ENCODE measurements at regions not wholly inside any gene's neighbourhood (a gene's known extent, or its start where the extent isn't known, plus 50 kb on each side); places are given as distances from the start of the nearest gene placed in this dataset.

DNA sequence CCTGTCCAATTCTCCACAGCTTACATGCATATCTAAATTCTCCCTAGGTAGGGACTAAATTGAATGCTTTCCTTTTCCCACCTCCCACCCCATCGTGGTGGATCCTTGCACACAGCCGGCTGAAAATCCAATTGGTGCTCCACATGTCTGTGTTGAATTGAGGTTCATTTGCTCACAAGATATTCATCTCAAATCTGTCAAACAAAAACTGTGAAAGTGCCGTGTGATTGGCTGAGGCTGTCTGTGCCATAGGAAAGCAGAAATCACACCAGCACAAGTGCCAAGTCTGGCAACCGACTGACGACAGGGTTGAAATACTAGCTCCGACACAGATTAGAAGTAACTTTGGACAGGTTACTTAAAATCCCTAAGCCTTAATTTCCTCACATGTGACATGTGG is 823.3 kb downstream of the TDRD15 start:
- no peak for DNase-seq (ENCODE audit: low spot score)

DNA sequence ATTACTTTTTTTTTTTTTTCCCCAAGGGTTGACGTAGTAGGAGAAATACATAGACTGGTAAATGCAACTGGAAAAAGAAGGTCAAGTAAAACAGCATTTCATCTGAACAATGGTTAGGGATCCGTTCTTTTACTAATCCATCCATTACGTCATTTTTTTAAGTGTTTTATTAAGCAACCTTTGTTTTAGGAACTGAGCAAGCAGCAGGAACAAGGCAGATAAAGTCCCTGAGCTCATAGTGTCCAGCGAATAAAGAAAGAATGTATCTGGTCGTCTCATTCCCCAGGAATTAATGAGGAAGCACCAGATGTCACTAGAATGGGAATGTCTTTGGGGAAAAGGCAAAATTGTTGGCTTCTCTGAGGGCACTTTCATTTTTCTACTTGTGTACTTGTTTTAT is 842.4 kb downstream of the TDRD15 start:
- DNase-seq (ENCODE audit: low spot score) = no peak

DNA sequence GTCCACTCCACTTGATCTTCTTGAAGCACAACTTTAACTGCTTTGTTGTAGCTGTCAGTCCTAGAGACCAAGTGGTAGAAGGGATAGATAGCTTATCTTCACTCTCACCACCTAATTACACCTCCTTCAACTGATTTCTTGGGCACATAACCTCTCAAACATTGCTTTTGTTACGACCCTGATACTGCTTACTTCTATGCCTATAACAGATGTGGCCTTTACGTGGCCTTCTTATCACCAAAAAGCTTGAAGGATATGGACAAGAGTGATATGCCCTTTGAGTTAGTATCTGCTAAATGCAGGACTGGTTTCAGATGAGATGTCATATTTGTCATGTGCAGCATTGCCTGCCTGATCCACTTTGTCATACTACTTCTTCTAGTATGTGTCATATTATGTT is 847.2 kb downstream of the TDRD15 start:
- DNase-seq (ENCODE audit: low spot score) = no peak

DNA sequence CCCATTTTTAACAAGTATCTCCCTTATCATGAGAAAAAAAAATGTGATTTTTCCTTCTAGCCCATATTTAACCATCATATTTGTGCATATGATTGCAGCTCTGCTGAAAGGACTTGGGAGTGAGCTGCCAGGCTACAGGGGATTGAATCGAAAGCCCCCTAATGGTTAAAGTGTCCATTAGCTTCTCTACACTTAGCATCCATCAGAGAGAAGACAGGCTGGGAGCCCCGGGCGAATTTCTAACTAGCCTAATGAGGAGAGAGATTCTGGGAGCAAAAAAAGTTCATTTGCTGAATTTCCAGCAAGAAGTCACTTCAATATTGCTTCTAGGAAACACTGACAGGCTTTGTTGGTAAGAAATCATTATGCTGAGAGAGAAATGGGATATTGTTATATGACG is 848.8 kb downstream of the TDRD15 start:
- DNase-seq (ENCODE audit: low spot score) = no peak

DNA sequence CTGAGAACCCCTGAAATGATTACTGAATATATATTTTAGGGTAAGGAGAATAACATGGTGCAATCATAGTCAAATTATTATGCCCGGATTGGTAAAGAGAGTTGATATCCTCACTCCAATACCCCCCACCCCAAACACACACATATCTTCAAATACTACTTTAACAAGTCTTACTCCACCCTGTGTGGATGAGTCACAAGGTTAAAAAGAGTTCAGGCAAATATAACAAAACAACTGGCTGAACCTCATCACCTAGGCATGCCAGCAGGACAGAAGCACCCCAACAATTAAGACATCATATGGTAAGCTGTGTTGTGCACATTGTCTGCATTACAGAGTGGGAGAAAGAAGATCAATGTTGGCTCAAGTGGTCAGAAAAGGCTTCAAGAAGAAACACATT is 857.4 kb downstream of the TDRD15 start:
- DNase-seq (ENCODE audit: low spot score) = no peak

DNA sequence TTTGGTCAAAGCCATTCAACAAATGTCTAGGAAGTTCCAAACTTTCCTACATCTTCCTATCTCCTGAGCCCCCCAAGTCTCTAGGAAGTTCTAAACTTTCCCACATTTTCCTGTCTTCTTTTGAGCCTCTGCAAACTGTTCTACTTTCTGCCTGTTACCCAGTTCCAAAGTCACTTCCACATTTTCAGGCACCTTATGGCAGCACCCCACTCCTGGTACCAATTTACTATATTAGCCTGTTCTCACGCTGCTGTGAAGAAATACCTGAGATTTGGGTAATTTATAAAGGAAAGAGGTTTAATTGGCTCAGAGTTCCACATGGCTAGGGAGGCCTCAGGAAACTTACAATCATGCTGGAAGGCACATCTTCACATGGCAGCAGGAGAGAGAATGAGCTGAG is 869.2 kb downstream of the TDRD15 start:
- no peak for DNase-seq (ENCODE audit: low spot score)

DNA sequence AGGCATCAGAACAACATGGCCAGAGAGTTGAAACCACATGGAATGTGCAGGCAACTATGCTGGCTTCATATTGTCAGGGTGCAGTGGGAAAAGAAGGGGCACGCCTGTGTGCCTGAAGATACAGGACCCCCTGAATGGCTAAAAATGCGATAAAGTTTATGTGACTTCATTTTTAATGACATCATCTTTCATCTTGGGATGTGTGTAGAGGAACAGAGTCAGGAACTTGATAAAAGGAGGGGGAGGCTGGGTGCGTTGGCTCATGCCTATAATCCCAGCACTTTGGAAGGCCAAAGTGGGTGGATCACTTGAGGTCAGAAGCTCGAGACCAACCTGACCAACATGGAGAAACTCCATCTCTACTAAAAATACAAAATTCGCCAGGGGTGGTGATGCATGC is 872.6 kb downstream of the TDRD15 start:
- no peak for DNase-seq (ENCODE audit: low spot score)

DNA sequence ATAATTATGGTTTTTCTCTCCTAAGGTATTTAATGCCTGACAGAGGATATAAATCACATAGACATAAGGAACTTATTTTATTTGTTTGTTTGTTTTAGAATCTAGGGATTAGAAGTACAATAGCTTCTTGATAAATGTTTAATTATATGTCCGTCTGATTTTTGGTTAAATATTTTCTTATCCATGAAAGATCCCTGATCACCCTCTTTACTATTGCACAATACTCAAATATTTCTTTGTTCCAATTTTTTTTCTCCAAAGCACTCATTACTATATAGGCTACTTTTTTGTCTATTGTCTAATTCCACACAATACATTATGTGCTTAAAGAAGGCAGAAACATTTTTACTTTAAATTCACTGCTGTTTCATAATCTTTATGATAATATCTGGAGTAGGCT is 875.8 kb downstream of the TDRD15 start:
- DNase-seq (ENCODE audit: low spot score) = no peak

DNA sequence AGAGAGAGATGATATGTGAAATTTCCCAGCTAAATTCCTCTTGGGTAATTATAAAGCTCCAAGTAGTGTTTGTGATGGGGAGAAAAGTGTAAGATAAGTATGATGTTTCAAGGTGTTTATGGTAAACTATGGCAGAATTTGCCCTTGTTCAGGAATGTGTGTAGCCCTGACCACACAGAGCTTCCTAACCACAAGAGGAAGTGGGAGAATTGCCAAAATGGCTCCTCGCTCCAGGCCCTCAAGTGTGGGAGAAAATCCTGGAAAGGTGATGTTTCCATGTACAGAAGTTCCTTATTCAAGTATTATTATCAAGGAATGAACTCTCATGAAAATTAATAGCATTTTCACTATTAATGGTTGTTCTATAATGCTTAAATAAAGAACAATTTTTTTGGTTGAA is 878.3 kb downstream of the TDRD15 start:
- no peak for DNase-seq (ENCODE audit: low spot score)

DNA sequence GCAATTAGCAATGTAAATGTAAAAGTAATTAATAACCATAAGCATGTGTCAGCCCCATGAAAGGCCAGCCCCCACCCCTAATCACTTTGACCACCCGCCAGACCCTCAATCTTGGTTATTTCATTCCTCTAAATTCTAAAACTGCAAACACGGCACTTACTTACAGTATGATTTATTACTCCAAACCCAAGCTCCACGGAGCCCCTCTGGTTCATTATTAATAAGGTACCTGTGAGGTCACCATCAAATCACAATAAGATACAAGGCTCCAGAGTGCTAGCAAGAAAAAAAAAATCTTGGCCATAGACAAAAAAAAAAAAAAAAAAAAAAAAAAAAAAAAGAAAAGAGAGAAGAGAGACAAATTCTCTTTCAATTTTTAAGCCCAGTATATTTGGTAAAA is 879.5 kb downstream of the TDRD15 start:
- no peak for DNase-seq (ENCODE audit: low spot score)

DNA sequence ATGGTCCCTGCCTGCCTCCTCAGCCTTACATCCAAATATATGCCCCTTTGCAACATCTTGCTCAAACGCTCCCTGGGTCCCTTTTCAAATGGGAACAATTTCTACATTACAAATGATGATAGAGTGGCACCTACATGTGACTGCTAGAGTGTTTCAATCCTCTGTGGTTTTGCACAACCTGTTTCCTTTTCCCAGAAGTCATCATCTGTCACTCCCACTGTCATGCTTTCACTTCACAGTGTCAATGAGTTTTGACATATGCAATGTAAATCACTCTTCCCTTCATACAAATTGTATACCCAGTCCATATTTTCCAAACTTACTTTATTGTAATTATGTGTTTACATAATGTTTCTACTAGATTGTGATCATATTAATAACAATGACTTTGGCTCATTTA is 887.3 kb downstream of the TDRD15 start:
- no peak for DNase-seq (ENCODE audit: low spot score)

DNA sequence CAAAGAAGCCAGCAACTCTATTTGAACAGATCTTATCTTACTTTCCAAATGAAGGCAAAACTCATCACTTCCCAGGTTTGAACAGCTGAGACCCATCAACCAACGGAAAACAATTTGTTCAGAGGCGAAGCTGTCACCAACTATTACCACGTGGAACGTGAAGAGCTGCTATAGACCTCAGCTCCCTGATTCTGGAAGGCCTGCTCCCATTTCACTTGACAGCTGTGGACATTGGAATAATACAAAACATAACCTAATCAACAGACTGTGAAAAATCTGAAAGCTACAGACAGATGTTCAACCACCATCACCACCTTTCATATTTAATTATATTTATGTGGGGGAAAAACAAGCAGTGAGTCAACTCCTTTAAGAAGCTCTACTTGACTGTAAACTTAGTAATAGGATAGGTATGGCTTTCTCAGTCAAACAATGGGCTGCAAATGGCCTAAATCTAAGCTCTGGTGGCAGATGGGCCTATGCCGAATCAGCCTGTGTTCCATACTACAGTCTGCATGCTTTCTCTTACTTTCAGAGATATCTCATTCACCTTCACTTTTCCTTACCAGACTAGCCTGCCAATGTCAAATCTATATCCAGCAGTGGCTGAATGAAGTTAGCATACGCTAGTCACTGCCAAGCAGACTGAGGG is 896.4 kb downstream of the TDRD15 start:
- no peak for DNase-seq (ENCODE audit: low spot score)

DNA sequence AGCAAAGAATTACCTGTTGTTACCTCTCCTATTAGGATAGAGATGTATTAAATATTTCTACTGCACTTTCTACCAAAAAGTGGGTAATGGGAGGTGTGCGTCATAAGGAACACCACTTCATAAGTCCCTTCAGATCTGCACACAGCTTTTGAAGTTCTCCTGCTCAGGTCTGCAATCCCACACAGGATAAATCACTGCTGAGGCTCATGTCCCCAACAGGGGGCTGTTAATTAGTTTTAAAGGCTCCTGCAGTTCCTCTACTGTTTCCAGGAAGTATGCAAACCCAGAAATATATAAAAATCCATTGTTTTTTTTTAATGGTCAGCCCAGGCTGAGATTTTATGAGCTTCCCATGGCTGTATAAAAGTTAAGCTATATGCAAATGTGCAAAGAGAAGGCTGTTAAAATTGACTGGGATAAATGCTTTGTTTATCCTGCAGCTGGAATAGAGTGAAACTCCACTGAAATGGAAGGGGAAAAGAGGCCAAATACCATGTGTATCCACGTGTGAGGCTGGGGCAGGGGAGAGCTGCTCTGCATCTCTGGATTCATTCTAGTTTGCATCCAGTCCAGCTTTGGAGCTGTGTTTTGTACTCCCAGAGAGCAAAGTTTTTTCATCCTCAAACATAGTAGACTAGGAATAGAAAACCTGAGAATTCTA is 903.7 kb downstream of the TDRD15 start:
- no peak for DNase-seq (ENCODE audit: low spot score)

DNA sequence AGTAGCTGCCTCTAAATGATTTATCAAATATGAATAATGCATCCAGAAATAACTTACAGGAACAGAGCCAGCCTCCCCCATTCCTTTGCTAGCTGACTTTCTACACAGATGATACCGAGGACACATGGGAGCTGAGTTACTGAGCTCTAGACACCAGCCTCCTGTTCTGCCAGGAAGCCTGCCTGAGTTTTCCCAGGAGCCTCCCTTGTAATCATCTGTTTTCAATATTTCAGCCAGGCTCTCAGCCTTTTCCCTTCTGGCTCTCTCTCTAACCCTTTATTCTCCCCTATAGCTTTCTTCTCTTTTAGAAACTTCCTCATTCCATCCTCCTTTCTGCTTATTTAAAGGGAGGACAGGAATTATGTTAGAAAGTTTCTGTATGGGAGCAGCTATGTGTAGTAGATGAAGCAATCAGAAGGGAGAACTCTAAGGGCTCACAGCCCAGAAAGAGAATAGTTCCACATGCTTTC is 911.6 kb downstream of the TDRD15 start:
- DNase-seq (ENCODE audit: low spot score) = no peak

DNA sequence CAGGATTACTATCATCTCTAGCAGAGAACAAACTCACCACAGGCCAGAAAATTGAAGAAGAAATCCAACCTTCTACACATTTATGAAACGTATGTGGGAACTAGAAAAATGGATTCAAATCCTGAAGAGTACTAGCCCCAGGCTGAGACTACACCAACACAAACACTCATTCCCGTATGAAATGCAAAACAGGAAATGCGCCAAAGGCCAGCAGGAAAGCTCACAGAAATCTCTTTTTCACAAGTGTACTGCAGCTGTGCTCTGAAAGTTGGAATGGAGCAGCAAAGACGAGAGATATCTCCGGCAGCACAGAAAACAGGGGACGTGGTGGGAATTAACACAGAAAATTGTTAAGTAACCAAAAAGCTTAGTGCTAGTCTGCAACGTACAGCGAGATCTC is 913.5 kb downstream of the TDRD15 start:
- DNase-seq (ENCODE audit: low spot score) = no peak

DNA sequence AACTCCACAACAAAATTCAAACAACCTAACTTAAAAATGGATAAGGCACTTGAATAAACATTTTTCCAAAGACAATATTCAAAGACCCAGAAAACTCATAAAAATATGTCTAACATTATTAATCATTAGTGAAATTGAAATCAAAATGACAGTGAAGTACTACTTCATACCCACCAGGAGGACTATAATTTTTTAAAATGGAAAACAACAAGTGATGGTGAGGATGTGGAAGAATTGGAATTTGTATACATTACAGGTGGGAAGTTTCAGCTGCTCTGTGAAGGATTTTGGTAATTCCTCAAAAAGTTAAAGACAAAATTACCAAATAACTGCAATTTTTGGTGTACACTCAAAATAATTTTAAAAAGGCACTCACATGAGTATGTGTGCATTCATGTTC is 920.0 kb downstream of the TDRD15 start:
- no peak for DNase-seq (ENCODE audit: low spot score)

DNA sequence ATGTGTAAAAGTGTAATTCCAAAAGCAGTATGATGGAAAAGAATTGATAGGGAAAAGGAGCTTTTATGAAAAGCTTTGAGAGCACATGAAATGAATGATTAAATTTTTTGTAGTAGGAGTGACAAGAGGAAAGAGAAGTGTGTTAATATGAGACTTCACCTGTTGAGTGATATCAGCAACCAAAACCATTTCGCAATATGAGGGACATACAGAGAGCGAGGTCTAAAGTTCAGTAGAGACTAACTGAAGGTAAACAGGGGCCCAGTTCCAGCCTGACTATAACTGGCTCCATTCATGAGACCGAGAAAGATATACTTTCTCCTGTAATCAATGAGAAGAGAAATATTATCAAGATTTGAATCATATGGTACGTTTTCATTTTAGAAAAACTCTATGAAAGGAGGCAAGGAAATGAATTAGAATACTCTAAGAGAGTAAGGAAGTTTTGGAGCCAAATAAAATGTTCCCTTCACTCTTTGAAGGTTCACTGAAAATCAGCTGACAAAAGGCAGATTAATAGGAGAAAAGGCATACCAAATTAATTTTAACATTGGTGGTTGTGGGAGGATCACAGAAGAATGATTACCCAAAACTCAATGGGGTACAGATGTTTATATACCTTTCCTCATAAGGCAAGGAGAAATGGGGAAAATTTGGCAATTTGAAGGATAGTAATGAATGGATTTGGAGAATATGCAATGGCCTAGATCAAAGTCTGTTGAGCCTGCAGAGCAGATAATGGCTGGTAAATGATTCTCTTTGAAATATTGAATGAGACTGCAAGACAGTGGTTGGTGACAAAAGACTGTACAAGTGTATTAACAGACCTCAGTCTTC is 932.2 kb downstream of the TDRD15 start:
- DNase-seq (ENCODE audit: low spot score) = no peak

DNA sequence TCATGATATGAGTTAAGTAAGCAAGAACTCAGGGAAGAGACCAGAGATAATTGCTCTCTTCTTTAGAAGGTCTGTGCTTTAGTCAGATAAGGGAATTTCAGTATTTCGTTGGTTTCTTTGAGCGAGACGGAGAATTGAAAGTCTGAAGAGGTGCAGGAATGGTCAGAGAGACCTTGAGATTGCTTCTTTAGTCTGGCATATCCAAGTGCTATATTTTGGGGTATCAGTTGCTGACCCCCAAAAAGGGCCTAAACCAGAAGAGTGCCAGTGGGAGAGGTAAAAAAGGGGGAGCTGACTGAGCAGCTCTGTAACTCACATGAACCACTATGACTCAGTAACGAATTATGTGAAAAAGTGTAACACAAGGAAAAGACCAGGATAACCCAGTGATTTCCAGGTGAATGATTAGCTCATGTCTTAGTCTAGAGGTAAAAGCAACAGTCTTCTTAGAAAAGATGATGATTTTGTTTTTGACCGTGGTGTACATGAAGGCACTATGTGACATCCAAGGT is 932.9 kb downstream of the TDRD15 start:
- DNase-seq (ENCODE audit: low spot score) = no peak

DNA sequence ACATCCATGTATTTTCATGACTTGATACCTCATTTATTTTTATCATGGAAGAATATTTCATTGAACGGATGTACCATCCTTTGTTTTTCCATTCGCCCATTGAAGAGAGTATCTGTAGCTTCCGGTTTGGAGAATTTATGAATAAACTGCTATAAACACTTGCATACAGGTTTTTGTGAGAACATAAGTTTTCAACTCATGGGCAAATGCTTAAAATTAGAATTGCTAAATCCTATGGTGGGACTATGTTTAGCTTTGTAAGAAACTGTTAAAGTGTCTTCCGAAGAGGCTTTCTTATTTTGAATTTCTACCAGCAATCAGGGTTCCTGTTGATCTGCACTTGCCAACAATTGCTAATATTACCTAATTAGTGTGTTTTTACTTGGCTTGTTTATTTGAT is 938.9 kb downstream of the TDRD15 start:
- DNase-seq (ENCODE audit: low spot score) = no peak

DNA sequence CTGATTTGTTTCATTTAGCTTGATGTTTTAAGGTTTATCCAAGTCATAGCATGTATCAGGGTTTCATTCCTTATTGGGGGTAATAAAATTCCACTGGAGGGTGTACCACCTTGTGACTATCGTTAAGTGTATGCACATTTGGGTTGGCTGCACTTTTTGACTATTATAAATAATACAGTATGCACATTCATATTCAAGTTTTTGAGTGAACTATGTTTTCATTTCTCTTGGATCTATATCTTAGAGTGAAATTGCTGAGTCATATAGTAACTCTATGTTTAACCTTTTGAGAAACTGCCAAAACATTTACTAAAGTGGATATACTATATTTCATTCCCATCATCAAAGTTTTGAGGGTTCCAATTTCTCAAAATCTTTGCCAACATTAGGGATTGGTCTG is 952.7 kb downstream of the TDRD15 start:
- DNase-seq (ENCODE audit: low spot score) = no peak

DNA sequence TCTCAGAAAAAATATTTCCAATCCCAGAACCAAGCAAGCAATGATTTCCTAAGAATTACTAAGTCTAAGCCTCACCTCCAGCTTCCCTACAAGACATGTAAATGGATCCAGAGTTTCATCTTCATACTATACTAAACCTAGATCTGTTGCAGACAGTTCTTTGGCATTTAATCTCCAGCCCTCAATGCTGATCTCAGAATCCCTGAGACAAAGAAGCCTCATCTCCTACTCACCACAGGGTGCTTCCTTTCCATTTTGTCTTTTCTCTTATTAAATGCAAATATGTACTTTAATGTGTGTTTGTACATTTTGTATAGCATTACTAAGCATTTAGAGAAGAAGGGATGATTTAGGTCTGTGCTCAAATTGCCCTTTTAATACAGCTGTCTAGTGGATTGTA is 954.9 kb downstream of the TDRD15 start:
- DNase-seq (ENCODE audit: low spot score) = no peak

DNA sequence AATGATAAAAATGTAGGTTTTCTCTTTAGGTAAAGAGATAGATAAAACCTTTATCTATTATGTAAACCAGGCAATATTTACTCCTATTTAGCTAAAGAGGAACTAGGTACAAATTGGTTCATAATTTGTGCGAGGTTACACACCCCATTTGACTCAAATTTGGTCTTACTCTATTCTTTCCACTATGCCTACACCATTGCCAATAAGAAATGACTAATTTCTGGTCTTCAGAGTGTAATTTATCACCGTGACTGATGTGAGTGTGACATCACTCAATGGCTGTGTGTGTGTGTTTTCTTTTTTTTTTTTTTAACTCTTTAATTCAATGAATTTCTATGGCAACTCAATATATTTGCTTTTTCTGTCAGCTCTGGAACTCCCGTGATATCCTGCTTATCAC is 955.8 kb downstream of the TDRD15 start:
- no peak for DNase-seq (ENCODE audit: low spot score)

DNA sequence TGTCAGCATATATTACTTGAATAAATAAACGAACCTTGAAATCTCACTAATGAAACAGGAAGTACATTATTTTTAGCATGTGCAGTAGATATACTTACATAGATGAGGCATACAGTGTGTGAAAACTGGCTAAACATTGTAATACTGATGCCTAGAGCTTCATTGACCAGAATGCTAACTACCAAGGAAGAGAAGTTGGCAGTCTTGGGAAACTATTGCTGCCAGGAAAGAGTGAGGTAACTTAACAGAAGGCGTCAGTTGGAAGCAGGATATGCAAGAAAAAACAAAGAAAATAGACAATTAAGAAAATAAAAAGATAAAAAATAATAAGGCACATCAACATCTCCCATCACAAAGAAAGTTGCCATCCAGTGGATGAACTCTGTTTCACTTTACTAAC is 963.0 kb downstream of the TDRD15 start:
- no peak for DNase-seq (ENCODE audit: low spot score)

All from ureter (tissue), 1 donor.